GM23248 (cell line): ENCODE measurements at regions not wholly inside any gene's neighbourhood (a gene's known extent, or its start where the extent isn't known, plus 50 kb on each side); places are given as distances from the start of the nearest gene placed in this dataset.

ENCODE experiments used
- EZH2 ChIP-seq: fragments of 200-600 bp; sonication (generic); IDR thresholded peaks from 2 replicates; pipeline ENCODE4 v1.6.1; 2018; ENCODE audit warnings: antibody characterized with exemption, mild to moderate bottlenecking; ENCODE audit not compliant: insufficient read depth, poor library complexity, severe bottlenecking
- EZH2phosphoT487 ChIP-seq: fragments of 200-600 bp; sonication (generic); IDR thresholded peaks from 2 replicates; pipeline ENCODE4 v1.6.1; 2018; ENCODE audit warnings: antibody characterized with exemption, moderate library complexity, mild to moderate bottlenecking, low read depth; ENCODE audit not compliant: insufficient read depth

DNA sequence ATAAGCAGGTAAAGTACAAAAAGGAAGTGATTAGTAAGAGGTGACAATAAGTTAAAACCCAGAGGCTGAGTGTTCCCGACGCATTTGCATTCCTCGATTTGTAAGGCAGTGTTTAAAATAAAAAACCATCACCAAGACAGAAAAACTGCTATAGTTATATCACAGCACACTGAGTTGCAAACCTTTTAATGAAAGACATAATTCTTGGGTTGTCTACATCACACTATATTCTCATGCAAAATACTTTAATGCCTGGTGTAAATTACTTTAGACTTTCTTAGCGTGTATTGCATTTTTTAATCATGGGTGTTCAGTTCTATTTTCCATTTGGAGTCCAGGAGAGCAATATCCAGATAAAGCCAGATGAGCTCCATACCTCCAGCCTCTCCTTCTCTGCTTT, 458.5 kb downstream of the MTX2 start:
- TF ChIP-seq EZH2 (no peak), EZH2phosphoT487 (no peak)
